NCI-H510A (cell line): ENCODE measurements at regions not wholly inside any gene's neighbourhood (a gene's known extent, or its start where the extent isn't known, plus 50 kb on each side); places are given as distances from the start of the nearest gene placed in this dataset.

Experiments
- DNase-seq: peaks from one replicate; lab custom pipeline; 2025; lab: John Stamatoyannopoulos, UW

GRCh38 chr2:147068071-147068470, 776.8 kb upstream of the ACVR2A start:
- no peak for DNase-seq

- no peak for DNase-seq
Measured at GRCh38 chr2:147067136-147067535, 777.7 kb upstream of the ACVR2A start.

- no peak for DNase-seq
Measured at GRCh38 chr2:147062073-147062472, 782.8 kb upstream of the ACVR2A start.

- no peak for DNase-seq
Measured at GRCh38 chr2:147061269-147061668, 783.6 kb upstream of the ACVR2A start.

- no peak for DNase-seq
Measured at GRCh38 chr2:147057892-147058490, 786.8 kb upstream of the ACVR2A start.

GRCh38 chr2:147051814-147052213, 793.0 kb upstream of the ACVR2A start:
- no peak for DNase-seq

- no peak for DNase-seq
Measured at GRCh38 chr2:147051248-147051647, 793.6 kb upstream of the ACVR2A start.

- no peak for DNase-seq
Measured at GRCh38 chr2:147049957-147050356, 794.9 kb upstream of the ACVR2A start.

- no peak for DNase-seq
Measured at GRCh38 chr2:147046473-147046872, 798.4 kb upstream of the ACVR2A start.

GRCh38 chr2:147045113-147045512, 799.7 kb upstream of the ACVR2A start:
- no peak for DNase-seq

- no peak for DNase-seq
Measured at GRCh38 chr2:147041121-147041494, 803.7 kb upstream of the ACVR2A start.

GRCh38 chr2:147040298-147041120, 804.3 kb upstream of the ACVR2A start:
- DNase-seq, result no peak

- no peak for DNase-seq
Measured at GRCh38 chr2:147037048-147037447, 807.8 kb upstream of the ACVR2A start.

GRCh38 chr2:147033044-147033443, 811.8 kb upstream of the ACVR2A start:
- DNase-seq, result no peak

GRCh38 chr2:147031897-147032296, 812.9 kb upstream of the ACVR2A start:
- no peak for DNase-seq

GRCh38 chr2:147030966-147031720, 813.7 kb upstream of the ACVR2A start:
- no peak for DNase-seq

- DNase-seq, result no peak
Measured at GRCh38 chr2:147027436-147027835, 817.4 kb upstream of the ACVR2A start.

GRCh38 chr2:147026664-147027295, 818.0 kb upstream of the ACVR2A start:
- no peak for DNase-seq

- no peak for DNase-seq
Measured at GRCh38 chr2:147025646-147026585, 818.9 kb upstream of the ACVR2A start.

- no peak for DNase-seq
Measured at GRCh38 chr2:147019311-147019710, 825.5 kb upstream of the ACVR2A start.

- no peak for DNase-seq
Measured at GRCh38 chr2:147017951-147018645, 826.7 kb upstream of the ACVR2A start.
